ENCODE measurements at regions not wholly inside any gene's neighbourhood (a gene's known extent, or its start where the extent isn't known, plus 50 kb on each side); places are given as distances from the start of the nearest gene placed in this dataset.

DNA sequence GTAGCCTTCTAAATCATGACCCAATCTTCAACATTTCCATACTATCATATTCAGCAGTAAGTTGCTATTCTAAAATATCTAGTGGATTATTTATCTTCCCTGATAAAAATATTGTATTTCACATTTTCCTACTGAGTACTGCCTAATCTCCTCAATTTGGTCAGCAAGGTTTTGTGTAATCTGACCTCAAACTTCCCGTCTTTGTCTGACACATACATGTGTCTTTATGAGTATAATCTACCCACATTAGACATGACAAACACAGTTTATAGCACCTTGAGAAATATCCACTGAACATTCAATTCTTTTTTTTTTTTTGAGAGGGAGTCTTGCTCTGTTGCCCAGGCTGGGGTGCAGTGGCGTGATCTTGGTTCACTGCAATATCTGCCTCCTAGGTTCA, 113.7 kb upstream of the LUZP2 start:
- TF ChIP-seq POLR2A (IDR thresholded peaks at IDR 0.05) (no peak), EP300 (IDR thresholded peaks at IDR 0.05) (no peak), POLR2AphosphoS5 (IDR thresholded peaks at IDR 0.05) (no peak)
- TF ChIP-seq, protein P1, sequence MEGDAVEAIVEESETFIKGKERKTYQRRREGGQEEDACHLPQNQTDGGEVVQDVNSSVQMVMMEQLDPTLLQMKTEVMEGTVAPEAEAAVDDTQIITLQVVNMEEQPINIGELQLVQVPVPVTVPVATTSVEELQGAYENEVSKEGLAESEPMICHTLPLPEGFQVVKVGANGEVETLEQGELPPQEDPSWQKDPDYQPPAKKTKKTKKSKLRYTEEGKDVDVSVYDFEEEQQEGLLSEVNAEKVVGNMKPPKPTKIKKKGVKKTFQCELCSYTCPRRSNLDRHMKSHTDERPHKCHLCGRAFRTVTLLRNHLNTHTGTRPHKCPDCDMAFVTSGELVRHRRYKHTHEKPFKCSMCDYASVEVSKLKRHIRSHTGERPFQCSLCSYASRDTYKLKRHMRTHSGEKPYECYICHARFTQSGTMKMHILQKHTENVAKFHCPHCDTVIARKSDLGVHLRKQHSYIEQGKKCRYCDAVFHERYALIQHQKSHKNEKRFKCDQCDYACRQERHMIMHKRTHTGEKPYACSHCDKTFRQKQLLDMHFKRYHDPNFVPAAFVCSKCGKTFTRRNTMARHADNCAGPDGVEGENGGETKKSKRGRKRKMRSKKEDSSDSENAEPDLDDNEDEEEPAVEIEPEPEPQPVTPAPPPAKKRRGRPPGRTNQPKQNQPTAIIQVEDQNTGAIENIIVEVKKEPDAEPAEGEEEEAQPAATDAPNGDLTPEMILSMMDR (IDR thresholded peaks at IDR 0.05) = no peak

Measured in stomach (tissue), 4 donors.